A673 (cell line): ENCODE measurements at regions not wholly inside any gene's neighbourhood (a gene's known extent, or its start where the extent isn't known, plus 50 kb on each side); places are given as distances from the start of the nearest gene placed in this dataset.

Experiments
- BruUV-seq: library from RNA; stranded (reverse); fragments of 400-500 nt; replicated peaks from 2 replicates; lab custom pipeline; 2021; lab: Mats Ljungman, UMichigan
- CTCF ChIA-PET: fragments of 300-600 bp; sonication (Branson Sonifier 250); formaldehyde crosslinking; loops from one replicate; lab custom pipeline; 2022; ENCODE audit warnings: antibody characterized with exemption; lab: Charles Lee
- POLR2A ChIA-PET: fragments of 300-600 bp; sonication (Branson Sonifier 250); formaldehyde crosslinking; loops from one replicate; lab custom pipeline; 2022; ENCODE audit warnings: antibody characterized with exemption; ENCODE audit not compliant: low non-redundant PET; lab: Charles Lee
- DNase-seq: peaks from one replicate; pipeline ENCODE4 v3.0.0-alpha.2; 2015; ENCODE audit warnings: low spot score
- H3K27ac ChIP-seq: fragments of 200-600 bp; sonication (generic); 2 replicates; pipeline ENCODE4 v1.5.1; 2016; ENCODE audit warnings: mixed run types, low read depth, mild to moderate bottlenecking, mixed read lengths, antibody characterized with exemption, low read length; ENCODE audit not compliant: poor library complexity, severe bottlenecking
- H3K27me3 ChIP-seq: fragments of 200-600 bp; sonication (generic); replicated peaks from 2 replicates; pipeline ENCODE4 v1.6.1; 2017; ENCODE audit warnings: mixed run types, low read depth, mild to moderate bottlenecking, mixed read lengths, antibody characterized with exemption, low read length; ENCODE audit not compliant: insufficient read depth, poor library complexity
- H3K36me3 ChIP-seq: fragments of 200-600 bp; sonication (generic); 2 replicates; pipeline ENCODE4 v1.6.1; 2016; ENCODE audit warnings: mixed run types, mild to moderate bottlenecking, mixed read lengths, antibody characterized with exemption, low read length; ENCODE audit not compliant: insufficient read depth, poor library complexity, severe bottlenecking
- H3K4me1 ChIP-seq: fragments of 200-600 bp; sonication (generic); 2 replicates; pipeline ENCODE4 v1.6.1; 2017; ENCODE audit warnings: mixed run types, mild to moderate bottlenecking, mixed read lengths, antibody characterized with exemption, low read length; ENCODE audit not compliant: insufficient read depth, poor library complexity, severe bottlenecking
- H3K4me3 ChIP-seq: fragments of 200-600 bp; sonication (generic); 2 replicates; pipeline ENCODE4 v1.5.1; 2016; ENCODE audit warnings: low read depth, mixed run types, mild to moderate bottlenecking, mixed read lengths, low read length; ENCODE audit not compliant: poor library complexity, severe bottlenecking
- H3K9me3 ChIP-seq: fragments of 200-600 bp; sonication (generic); 2 replicates; pipeline ENCODE4 v1.6.1; 2016; ENCODE audit warnings: mixed run types, low read depth, mild to moderate bottlenecking, mixed read lengths, antibody characterized with exemption, low read length; ENCODE audit not compliant: poor library complexity, severe bottlenecking
- CTCF ChIP-seq: fragments of 300-800, 200-600 bp; sonication (generic); conservative IDR thresholded peaks from 2 replicates; pipeline ENCODE4 v1.5.1; 2017; ENCODE audit warnings: low read depth, mild to moderate bottlenecking, antibody characterized with exemption, low read length, moderate library complexity, mixed read lengths
- EZH2 ChIP-seq: fragments of 200-600 bp; sonication (generic); IDR thresholded peaks from 2 replicates; pipeline ENCODE4 v1.6.1; 2017; ENCODE audit warnings: borderline replicate concordance, low read depth, mild to moderate bottlenecking, mixed read lengths, antibody characterized with exemption, low read length; ENCODE audit not compliant: poor library complexity, severe bottlenecking
- intact Hi-C: fragments of 100-400 bp; cut with micrococcal nuclease; formaldehyde crosslinking; loops from one replicate; pipeline ENCODE4 v1.10.0; 2022; ENCODE audit not compliant: unreplicated experiment

- H3K36me3 ChIP-seq: no peaks in the 10 kb centered on the region
- no peak overlapping the region for H3K27ac ChIP-seq
- H3K27me3 ChIP-seq: no peaks in the 10 kb centered on the region
- ChIA-PET CTCF (interaction anchor here (0.7 kb wide), 1 partner anchor 777 kb away, joined by 9 read pairs; no protein-coding TSS in a partner anchor), POLR2A (no interaction called here)
- intact Hi-C loops: no loop called here
- no peak for DNase-seq
- no TSS peak for BruUV-seq
- no peaks in the 10 kb centered on the region for H3K4me1 ChIP-seq
- no peak overlapping the region for H3K4me3 ChIP-seq
- H3K9me3 ChIP-seq: peaks cover 10% of the 10 kb centered on the region
- no peak for TF ChIP-seq CTCF
- TF ChIP-seq EZH2: no peak
These were observed 582.8 kb upstream of the CCDC54 start for GRCh38 chr3:106794442-106794841.

GRCh38 chr3:106795553-106795952, 581.7 kb upstream of the CCDC54 start:
- BruUV-seq: no TSS peak
- Histone ChIP-seq H3K36me3 (no peaks in the 10 kb centered on the region), H3K4me1 (no peaks in the 10 kb centered on the region), H3K27me3 (no peaks in the 10 kb centered on the region), H3K27ac (no peak overlapping the region), H3K9me3 (peaks cover 10% of the 10 kb centered on the region), H3K4me3 (no peak overlapping the region)
- intact Hi-C loops: no loop called here
- TF ChIP-seq CTCF: no peak
- TF ChIP-seq EZH2: no peak
- CTCF ChIA-PET: no interaction called here
- POLR2A ChIA-PET: no interaction called here
- no peak for DNase-seq

- CTCF ChIA-PET: no interaction called here
- POLR2A ChIA-PET: no interaction called here
- BruUV-seq: no TSS peak
These were observed 579.8 kb upstream of the CCDC54 start for GRCh38 chr3:106797461-106797860.

More at GRCh38 chr3:106797461-106797860, 579.8 kb upstream of the CCDC54 start:
- Histone ChIP-seq H3K36me3 (no peaks in the 10 kb centered on the region), H3K9me3 (peaks cover 10% of the 10 kb centered on the region), H3K27ac (no peak overlapping the region), H3K4me1 (no peaks in the 10 kb centered on the region), H3K27me3 (no peaks in the 10 kb centered on the region), H3K4me3 (no peak overlapping the region)
- DNase-seq: no peak
- no peak for TF ChIP-seq EZH2
- no peak for TF ChIP-seq CTCF
- intact Hi-C loops: no loop called here
